ENCODE measurements at regions not wholly inside any gene's neighbourhood (a gene's known extent, or its start where the extent isn't known, plus 50 kb on each side); places are given as distances from the start of the nearest gene placed in this dataset.
"Not testable (repeated sequence)": the region's sequence is repeated elsewhere in the genome, so short reads cannot be mapped to it uniquely, and the experiment has no call there.

- DNase-seq = no peak
These were observed 674.2 kb upstream of the MANEA start for GRCh38 chr6:94902974-94903628.

GRCh38 chr6:94899191-94899590 is 678.1 kb upstream of the MANEA start:
- DNase-seq = no peak

GRCh38 chr6:94894300-94894699 is 683.0 kb upstream of the MANEA start:
- no peak for DNase-seq

- no peak for DNase-seq
These were observed 684.0 kb upstream of the MANEA start for GRCh38 chr6:94893327-94893726.

DNA sequence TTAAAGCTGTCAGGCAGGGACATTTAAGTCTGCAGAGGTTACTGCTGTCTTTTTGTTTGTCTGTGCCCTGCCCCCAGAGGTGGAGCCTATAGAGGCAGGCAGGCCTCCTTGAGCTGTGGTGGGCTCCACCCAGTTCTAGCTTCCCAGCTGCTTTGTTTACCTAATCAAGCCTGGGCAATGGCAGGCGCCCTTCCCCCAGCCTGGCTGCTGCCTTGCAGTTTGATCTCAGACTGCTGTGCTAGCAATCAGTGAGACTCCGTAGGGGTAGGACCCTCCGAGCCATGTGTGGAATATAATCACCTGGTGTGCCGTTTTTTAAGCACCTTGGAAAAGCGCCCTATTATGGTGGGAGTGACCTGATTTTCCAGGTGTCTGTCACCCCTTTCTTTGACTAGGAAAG is 703.5 kb upstream of the MANEA start:
- not testable (repeated sequence) for DNase-seq

DNA sequence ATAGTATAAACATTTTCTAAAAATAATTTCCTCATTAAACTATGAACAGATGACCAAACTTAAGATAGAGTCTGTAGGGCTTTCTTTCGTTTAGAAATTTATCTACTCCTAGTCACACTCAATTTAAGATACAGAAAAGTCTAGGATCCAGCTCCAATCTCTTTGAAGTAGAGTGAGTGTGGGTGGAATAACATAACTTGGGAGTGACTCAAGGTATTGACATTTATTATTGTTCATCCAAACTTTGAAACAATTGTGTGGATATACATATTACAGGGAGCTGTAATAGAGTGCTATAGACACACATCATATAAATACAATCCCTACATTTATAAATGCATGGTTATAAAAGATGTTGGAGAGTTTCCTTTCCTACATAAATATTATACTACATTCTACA is 715.2 kb upstream of the MANEA start:
- no peak for DNase-seq

GRCh38 chr6:94859924-94860323 is 717.4 kb upstream of the MANEA start:
- no peak for DNase-seq

- DNase-seq = not testable (repeated sequence)
These were observed 720.3 kb upstream of the MANEA start for GRCh38 chr6:94856999-94857398.

GRCh38 chr6:94851329-94851728 is 726.0 kb upstream of the MANEA start:
- not testable (repeated sequence) for DNase-seq

DNA sequence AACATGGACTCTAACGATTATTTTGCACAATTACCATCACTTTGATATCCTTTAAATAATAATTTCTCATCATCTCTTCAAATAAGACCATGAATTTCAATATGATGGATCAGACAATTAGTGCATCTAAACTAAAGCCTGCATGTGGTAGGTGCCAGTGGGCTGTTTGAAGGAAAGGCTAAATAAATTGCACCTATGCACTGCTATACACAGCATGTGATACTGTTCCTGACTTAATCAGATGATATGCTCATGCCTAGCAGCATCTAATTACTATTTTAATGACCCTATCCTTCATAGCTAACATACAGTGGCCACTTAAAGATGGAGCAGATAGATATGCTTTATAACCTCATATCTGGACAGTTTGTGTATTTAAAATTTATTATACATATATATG is 731.6 kb upstream of the MANEA start:
- DNase-seq = no peak

DNA sequence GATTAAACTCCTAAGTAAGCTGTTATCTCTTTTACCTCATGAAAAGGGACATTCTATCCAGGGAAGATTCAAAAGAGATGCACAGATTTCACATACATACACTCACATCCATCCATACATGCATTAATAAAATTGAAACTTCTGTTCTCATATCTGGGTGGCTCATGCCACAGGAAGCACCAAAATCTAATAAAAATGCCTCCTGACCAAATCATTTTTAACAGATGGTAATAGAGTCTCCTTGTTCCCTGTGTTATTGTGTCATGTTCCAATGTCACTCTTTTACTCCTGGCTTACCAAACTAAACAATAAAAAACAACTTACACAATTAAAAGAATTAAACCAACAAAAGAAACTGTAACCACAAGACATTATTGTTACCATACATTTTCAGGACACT is 742.1 kb upstream of the MANEA start:
- no peak for DNase-seq

DNA sequence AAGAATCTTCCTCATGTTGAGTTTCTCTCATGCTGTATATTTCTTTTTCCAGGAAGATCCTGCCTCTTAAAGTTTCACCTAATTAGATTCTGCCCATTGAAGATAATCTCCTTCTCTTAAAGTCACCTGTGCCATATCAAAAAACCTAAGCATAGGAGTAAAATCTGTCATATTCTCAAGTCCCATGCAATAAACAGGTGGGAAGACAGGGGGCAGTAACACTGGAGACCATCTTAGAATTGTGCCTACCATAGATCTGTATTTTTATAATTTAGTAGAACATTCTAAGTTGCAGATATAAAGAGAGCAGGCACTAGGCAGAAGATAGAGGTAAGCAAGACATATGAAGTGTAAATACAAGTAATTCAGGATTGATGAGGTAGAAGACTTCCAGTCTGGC is 763.5 kb upstream of the MANEA start:
- DNase-seq = no peak

DNA sequence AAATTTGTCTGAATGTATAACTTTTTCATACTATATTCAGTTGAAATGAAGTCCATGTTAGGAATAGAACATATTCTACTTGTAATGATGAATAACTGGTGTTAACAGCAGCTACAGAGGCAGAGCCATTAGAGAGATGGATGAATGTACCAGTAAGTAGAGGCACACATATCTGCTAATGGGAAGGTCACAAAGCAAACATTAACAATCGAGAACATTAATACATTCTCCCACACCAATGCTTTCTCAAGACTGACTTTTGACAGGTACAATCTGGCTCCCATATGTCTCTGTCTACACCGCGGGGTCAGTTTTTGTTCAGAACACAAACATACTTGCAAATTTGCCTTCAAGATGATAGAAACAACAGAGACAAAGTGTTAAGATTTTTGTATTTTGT is 776.0 kb upstream of the MANEA start:
- DNase-seq = no peak

GRCh38 chr6:94785514-94785913 is 791.8 kb upstream of the MANEA start:
- DNase-seq = no peak

DNA sequence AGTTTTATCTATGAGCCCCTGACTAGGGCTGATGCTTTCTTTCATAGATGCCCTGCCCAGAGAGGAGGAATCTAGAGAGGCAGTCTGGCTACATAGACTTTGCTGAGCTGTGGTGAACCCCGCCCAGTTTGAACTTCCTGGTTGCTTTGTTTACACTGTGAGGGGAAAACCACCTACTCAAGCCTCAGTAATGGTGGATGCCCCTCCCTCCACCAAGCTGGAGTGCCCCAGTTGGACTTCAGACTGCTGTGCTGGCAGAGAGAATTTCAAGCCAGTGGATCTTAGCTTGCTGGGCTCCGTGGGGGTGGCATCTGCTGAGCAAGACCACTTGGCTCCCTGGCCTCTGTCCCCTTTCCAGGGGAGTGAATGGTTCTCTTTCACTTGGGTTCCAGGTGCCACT is 792.3 kb upstream of the MANEA start:
- DNase-seq = peak in 1 of 2 donors; percentile 2

- no peak for DNase-seq
These were observed 808.1 kb upstream of the MANEA start for GRCh38 chr6:94769197-94769596.

DNA sequence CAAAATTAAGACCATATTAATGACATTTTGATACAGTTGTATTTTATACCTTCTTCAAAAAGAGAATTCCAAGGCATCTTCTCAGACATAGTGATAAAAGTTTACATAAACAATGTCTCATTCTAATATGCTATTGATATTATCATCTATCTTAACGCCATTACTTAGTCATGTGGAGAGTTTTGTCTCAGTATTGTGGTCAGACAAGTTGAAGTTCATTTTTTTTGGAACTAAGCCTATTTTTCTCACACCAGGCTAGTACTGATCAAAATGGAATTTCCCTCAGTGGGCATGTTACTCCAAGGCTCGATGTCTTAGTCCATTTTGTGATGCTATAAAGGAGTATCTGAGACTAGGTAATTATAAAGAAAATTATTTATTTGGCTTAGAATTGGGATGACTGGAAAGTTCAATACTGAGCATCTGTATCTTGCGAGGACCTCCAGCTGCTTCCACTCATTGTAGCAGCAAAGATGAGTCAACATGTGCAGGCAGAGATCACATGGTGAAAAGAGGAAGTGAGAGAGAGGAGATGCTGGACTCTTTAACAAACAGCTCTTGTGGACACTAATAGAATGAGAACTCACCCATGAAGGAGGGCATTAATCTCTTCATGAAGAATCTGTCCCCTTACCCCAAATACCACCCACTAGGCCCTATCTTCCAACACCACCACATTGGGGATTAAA is 825.5 kb upstream of the MANEA start:
- DNase-seq = no peak

GRCh38 chr6:94736236-94736635 is 841.1 kb upstream of the MANEA start:
- DNase-seq = no peak

- no peak for DNase-seq
These were observed 842.1 kb upstream of the MANEA start for GRCh38 chr6:94735270-94735669.

- no peak for DNase-seq
These were observed 842.6 kb upstream of the MANEA start for GRCh38 chr6:94734751-94735150.

- DNase-seq = no peak
These were observed 844.3 kb upstream of the MANEA start for GRCh38 chr6:94733066-94733465.

DNA sequence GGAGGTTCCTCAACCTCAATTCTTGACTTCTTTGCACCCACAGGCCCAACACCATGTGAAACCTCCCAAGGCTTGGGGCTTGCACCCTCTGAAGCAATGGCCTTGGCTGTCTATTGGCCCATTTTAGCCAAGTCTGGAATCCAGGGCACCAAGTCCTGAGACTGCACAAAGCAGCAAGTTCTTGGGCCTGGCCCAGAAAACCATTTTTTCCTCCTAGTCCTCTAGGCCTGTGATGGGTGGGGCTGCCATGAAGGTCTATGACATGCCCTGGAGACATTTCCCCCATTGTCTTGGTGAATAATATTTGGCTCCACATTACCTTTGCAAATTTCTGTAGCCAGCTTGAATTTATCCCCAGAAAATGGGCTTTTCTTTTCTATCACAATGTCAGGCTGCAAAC is 849.6 kb upstream of the MANEA start:
- DNase-seq = no peak

GRCh38 chr6:94721459-94721858 is 855.9 kb upstream of the MANEA start:
- DNase-seq = no peak

GRCh38 chr6:94713446-94713845 is 863.9 kb upstream of the MANEA start:
- no peak for DNase-seq

- DNase-seq = no peak
These were observed 878.6 kb upstream of the MANEA start for GRCh38 chr6:94698773-94699172.
